ENCODE measurements at regions not wholly inside any gene's neighbourhood (a gene's known extent, or its start where the extent isn't known, plus 50 kb on each side); places are given as distances from the start of the nearest gene placed in this dataset.

DNA sequence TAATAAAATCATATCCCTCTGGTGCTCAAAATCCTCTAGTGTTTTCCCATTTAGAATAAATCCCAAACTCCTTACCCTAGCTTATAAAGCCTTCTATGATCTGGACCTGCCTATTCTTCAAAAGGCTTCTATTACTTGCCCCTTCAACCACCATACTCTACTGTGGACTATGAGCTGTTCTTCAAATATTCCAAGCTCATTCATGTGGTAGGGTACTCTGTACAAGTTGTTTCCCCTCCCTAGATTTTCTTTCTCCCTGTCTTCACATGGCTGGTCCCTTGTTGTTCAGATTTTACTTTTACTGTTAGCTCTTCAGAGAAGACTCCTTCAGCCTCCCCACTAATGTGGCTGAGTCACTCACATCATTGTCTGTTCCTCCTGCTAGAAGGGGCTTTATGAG is 193.2 kb downstream of the OGFRL1 start:
- no peak for TF ChIP-seq EZH2 (IDR thresholded peaks at IDR 0.05; ENCODE audit: borderline replicate concordance, low read depth, low read length, severe bottlenecking)
- no peak for TF ChIP-seq CTCF (IDR thresholded peaks at IDR 0.05; ENCODE audit: borderline replicate concordance, extremely low read depth, low read length, poor library complexity, severe bottlenecking)
- no peak for DNase-seq

DNA sequence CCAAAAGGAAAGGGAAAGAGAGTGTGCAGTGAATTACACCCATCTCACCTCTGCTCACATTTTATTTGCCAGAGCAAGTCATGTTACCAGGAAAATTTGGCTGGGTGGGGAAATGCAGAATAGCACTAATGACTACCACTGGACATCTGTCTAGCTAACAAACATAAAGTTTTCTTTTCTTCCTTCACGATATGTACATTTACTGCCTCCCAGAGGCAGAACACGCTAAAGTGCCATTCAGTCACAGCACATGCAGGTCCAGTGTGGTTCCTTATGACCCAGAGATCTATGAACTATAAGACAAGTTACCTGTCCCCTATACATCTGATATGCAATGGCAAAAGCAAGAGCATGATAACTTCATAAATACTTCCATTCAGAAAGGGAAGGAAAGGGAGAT is 194.1 kb downstream of the OGFRL1 start:
- H3K79me2 ChIP-seq (ENCODE audit: insufficient read depth, low read length) = no peaks in the 10 kb centered on the region
- H3K36me3 ChIP-seq (ENCODE audit: insufficient read depth, low read length) = no peaks in the 10 kb centered on the region
- no peak for ATAC-seq (ENCODE audit: insufficient read depth, low read depth)
- no peaks in the 10 kb centered on the region for H3K27me3 ChIP-seq (ENCODE audit: insufficient read depth, low read length, poor library complexity)
- H4K20me1 ChIP-seq (ENCODE audit: insufficient read depth, low read length) = no peaks in the 10 kb centered on the region
- no peaks in the 10 kb centered on the region for H3K4me1 ChIP-seq (ENCODE audit: insufficient read depth, low read length)
- TF ChIP-seq EZH2 (IDR thresholded peaks at IDR 0.05; ENCODE audit: borderline replicate concordance, low read depth, low read length, severe bottlenecking) = no peak
- no peak for TF ChIP-seq CTCF (IDR thresholded peaks at IDR 0.05; ENCODE audit: borderline replicate concordance, extremely low read depth, low read length, poor library complexity, severe bottlenecking)
- H3K4me3 ChIP-seq (ENCODE audit: low read depth in 1 of 2, low read length in 2 of 2) = no peak overlapping the region
- H3K9me3 ChIP-seq (ENCODE audit: insufficient read depth, low read length, severe bottlenecking) = no peaks in the 10 kb centered on the region
- no peak overlapping the region for H2AFZ ChIP-seq (ENCODE audit: low read depth, low read length)
- no peak overlapping the region for H3K9ac ChIP-seq (ENCODE audit: low read depth, low read length)
- no peak for DNase-seq
- H3K4me2 ChIP-seq (ENCODE audit: insufficient read depth, low read length) = no peak overlapping the region
- no peak overlapping the region for H3K27ac ChIP-seq (ENCODE audit: low read length)

More for the DNA sequence above, 193.2 kb downstream of the OGFRL1 start:
- no peak overlapping the region for H3K27ac ChIP-seq (ENCODE audit: low read length)
- no peaks in the 10 kb centered on the region for H4K20me1 ChIP-seq (ENCODE audit: insufficient read depth, low read length)
- no peak for ATAC-seq (ENCODE audit: insufficient read depth, low read depth)
- no peaks in the 10 kb centered on the region for H3K79me2 ChIP-seq (ENCODE audit: insufficient read depth, low read length)
- H3K4me1 ChIP-seq (ENCODE audit: insufficient read depth, low read length) = no peaks in the 10 kb centered on the region
- H2AFZ ChIP-seq (ENCODE audit: low read depth, low read length) = no peak overlapping the region
- no peaks in the 10 kb centered on the region for H3K9me3 ChIP-seq (ENCODE audit: insufficient read depth, low read length, severe bottlenecking)
- H3K4me2 ChIP-seq (ENCODE audit: insufficient read depth, low read length) = no peak overlapping the region
- no peak overlapping the region for H3K4me3 ChIP-seq (ENCODE audit: low read depth in 1 of 2, low read length in 2 of 2)
- no peaks in the 10 kb centered on the region for H3K27me3 ChIP-seq (ENCODE audit: insufficient read depth, low read length, poor library complexity)
- no peaks in the 10 kb centered on the region for H3K36me3 ChIP-seq (ENCODE audit: insufficient read depth, low read length)
- H3K9ac ChIP-seq (ENCODE audit: low read depth, low read length) = no peak overlapping the region

- no peaks in the 10 kb centered on the region for H3K4me1 ChIP-seq (ENCODE audit: insufficient read depth, low read length)
- TF ChIP-seq CTCF (IDR thresholded peaks at IDR 0.05; ENCODE audit: borderline replicate concordance, extremely low read depth, low read length, poor library complexity, severe bottlenecking) (no peak), EZH2 (IDR thresholded peaks at IDR 0.05; ENCODE audit: borderline replicate concordance, low read depth, low read length, severe bottlenecking) (no peak)
- ATAC-seq (ENCODE audit: insufficient read depth, low read depth) (no peak), DNase-seq (no peak)
- H3K27me3 ChIP-seq (ENCODE audit: insufficient read depth, low read length, poor library complexity) = no peaks in the 10 kb centered on the region
- H3K4me3 ChIP-seq (ENCODE audit: low read depth in 1 of 2, low read length in 2 of 2) = no peak overlapping the region
- H3K27ac ChIP-seq (ENCODE audit: low read length) = no peak overlapping the region
- no peak overlapping the region for H3K9ac ChIP-seq (ENCODE audit: low read depth, low read length)
- no peaks in the 10 kb centered on the region for H3K79me2 ChIP-seq (ENCODE audit: insufficient read depth, low read length)
- H4K20me1 ChIP-seq (ENCODE audit: insufficient read depth, low read length) = no peaks in the 10 kb centered on the region
- no peak overlapping the region for H3K4me2 ChIP-seq (ENCODE audit: insufficient read depth, low read length)
- no peaks in the 10 kb centered on the region for H3K9me3 ChIP-seq (ENCODE audit: insufficient read depth, low read length, severe bottlenecking)
- no peak overlapping the region for H2AFZ ChIP-seq (ENCODE audit: low read depth, low read length)
- H3K36me3 ChIP-seq (ENCODE audit: insufficient read depth, low read length) = no peaks in the 10 kb centered on the region
Observed at GRCh38 chr6:71486461-71486860, 197.8 kb downstream of the OGFRL1 start.

DNA sequence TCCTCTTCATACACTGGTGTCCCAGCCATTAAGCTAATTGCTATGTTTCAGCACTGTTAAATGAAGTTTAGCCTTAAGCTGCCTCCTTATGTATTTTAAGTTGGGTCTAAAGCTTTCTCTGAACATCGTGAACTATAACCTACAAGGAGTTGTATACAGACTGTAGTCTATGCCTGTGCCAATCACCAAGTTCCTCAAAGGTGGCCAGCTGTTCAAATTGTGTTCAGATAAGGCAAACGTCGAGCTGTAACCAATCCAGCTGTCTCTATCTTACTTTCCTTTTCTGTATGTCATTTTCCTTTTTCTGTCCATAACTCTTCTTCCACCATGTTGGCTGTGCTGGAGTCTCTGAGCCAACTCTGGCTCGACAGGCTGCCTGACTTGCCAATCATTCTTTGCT is 199.6 kb downstream of the OGFRL1 start:
- Histone ChIP-seq H3K9me3 (ENCODE audit: insufficient read depth, low read length, severe bottlenecking) (no peaks in the 10 kb centered on the region), H3K4me2 (ENCODE audit: insufficient read depth, low read length) (no peak overlapping the region), H3K27ac (ENCODE audit: low read length) (no peak overlapping the region), H3K4me1 (ENCODE audit: insufficient read depth, low read length) (no peaks in the 10 kb centered on the region), H3K27me3 (ENCODE audit: insufficient read depth, low read length, poor library complexity) (no peaks in the 10 kb centered on the region), H3K79me2 (ENCODE audit: insufficient read depth, low read length) (no peaks in the 10 kb centered on the region), H3K4me3 (ENCODE audit: low read depth in 1 of 2, low read length in 2 of 2) (no peak overlapping the region), H2AFZ (ENCODE audit: low read depth, low read length) (no peak overlapping the region), H3K36me3 (ENCODE audit: insufficient read depth, low read length) (no peaks in the 10 kb centered on the region), H3K9ac (ENCODE audit: low read depth, low read length) (no peak overlapping the region), H4K20me1 (ENCODE audit: insufficient read depth, low read length) (no peaks in the 10 kb centered on the region)
- no peak for TF ChIP-seq EZH2 (IDR thresholded peaks at IDR 0.05; ENCODE audit: borderline replicate concordance, low read depth, low read length, severe bottlenecking)
- no peak for TF ChIP-seq CTCF (IDR thresholded peaks at IDR 0.05; ENCODE audit: borderline replicate concordance, extremely low read depth, low read length, poor library complexity, severe bottlenecking)
- ATAC-seq (ENCODE audit: insufficient read depth, low read depth) (no peak), DNase-seq (no peak)

Data from DND-41 (cell line).